Fibroblast of lung (primary cell): ENCODE measurements at regions not wholly inside any gene's neighbourhood (a gene's known extent, or its start where the extent isn't known, plus 50 kb on each side); places are given as distances from the start of the nearest gene placed in this dataset.
A peak's percentile ranks its signal among the peaks of the same experiment; 100 is the strongest.

ENCODE experiments used
- DNase-seq, 2 donors: peaks; one replicate each; pipeline versions ENCODE4 v3.0.0 to v3.0.0-alpha.2; 2010; ENCODE audit warnings: low read depth in 2 of 2
- H2AFZ ChIP-seq: 2 replicates; pipeline ENCODE4 v1.5.1; 2012; ENCODE audit warnings: low read length, control low read depth, inconsistent platforms
- H3K27ac ChIP-seq: 2 replicates; pipeline ENCODE4 v1.5.1; 2011; ENCODE audit warnings: low read length, control low read depth; ENCODE audit not compliant: insufficient read depth
- H3K27me3 ChIP-seq: 2 replicates; pipeline ENCODE4 v1.5.1; 2011; ENCODE audit warnings: mild to moderate bottlenecking, low read length; ENCODE audit not compliant: control insufficient read depth, insufficient read depth
- H3K36me3 ChIP-seq: 2 replicates; pipeline ENCODE4 v1.5.1; 2011; ENCODE audit warnings: low read length; ENCODE audit not compliant: control insufficient read depth, insufficient read depth
- H3K4me1 ChIP-seq: 2 replicates; pipeline ENCODE4 v1.5.1; 2011; ENCODE audit warnings: low read length; ENCODE audit not compliant: control insufficient read depth, insufficient read depth; ENCODE audit errors: extremely low read depth
- H3K4me2 ChIP-seq: 2 replicates; pipeline ENCODE4 v1.5.1; 2011; ENCODE audit warnings: low read length, control low read depth; ENCODE audit not compliant: insufficient read depth; ENCODE audit errors: extremely low read depth
- H3K4me3 ChIP-seq, 4 experiments: fragments of 200-600 bp in 1 of 4; sonication (generic) in 1 of 4; replicated peaks in 1 of 4; 2 replicates each; pipeline ENCODE4 v1.5.1; 2011 to 2016; ENCODE audit warnings: low read length in 4 of 4, low read depth in 3 of 4, mild to moderate bottlenecking in 3 of 4, control low read depth in 2 of 4, inconsistent platforms in 1 of 4, mixed read lengths in 1 of 4; ENCODE audit not compliant: insufficient read depth in 1 of 4; ENCODE audit errors: control extremely low read depth in 1 of 4
- H3K79me2 ChIP-seq: 2 replicates; pipeline ENCODE4 v1.5.1; 2012; ENCODE audit warnings: mild to moderate bottlenecking, low read length, inconsistent platforms; ENCODE audit not compliant: control insufficient read depth, insufficient read depth
- H3K9ac ChIP-seq: 2 replicates; pipeline ENCODE4 v1.5.1; 2011; ENCODE audit warnings: mild to moderate bottlenecking, low read length, control low read depth; ENCODE audit not compliant: insufficient read depth
- H3K9me3 ChIP-seq: 2 replicates; pipeline ENCODE4 v1.5.1; 2012; ENCODE audit warnings: low read depth, low read length; ENCODE audit not compliant: control insufficient read depth, insufficient read depth
- H4K20me1 ChIP-seq: 2 replicates; pipeline ENCODE4 v1.5.1; 2011; ENCODE audit warnings: low read length; ENCODE audit not compliant: control insufficient read depth, insufficient read depth; ENCODE audit errors: extremely low read depth
- CTCF ChIP-seq, 2 donors: IDR thresholded peaks in 1 of 2; conservative IDR thresholded peaks in 1 of 2; 1 replicate in 1 of 2; 2 replicates in 1 of 2; pipeline ENCODE4 v1.5.1; 2011 to 2012; ENCODE audit warnings: low read length in 2 of 2, control low read depth in 1 of 2, inconsistent platforms in 1 of 2, low read depth in 1 of 2, mild to moderate bottlenecking in 1 of 2
- EZH2 ChIP-seq: IDR thresholded peaks from 2 replicates; pipeline ENCODE4 v1.5.1; 2012; ENCODE audit warnings: low read length, control low read depth, mild to moderate bottlenecking; ENCODE audit errors: missing control alignments

- H3K27ac ChIP-seq: no peak overlapping the region
- no peaks in the 10 kb centered on the region for H3K36me3 ChIP-seq
- no peak overlapping the region for H3K4me3 ChIP-seq
- H3K9me3 ChIP-seq: no peaks in the 10 kb centered on the region
- no peak overlapping the region for H3K9ac ChIP-seq
- TF ChIP-seq EZH2: no peak
- TF ChIP-seq CTCF (conservative IDR thresholded peaks at IDR 0.05 in 1 of 2, IDR thresholded peaks at IDR 0.05 in 1 of 2; ENCODE audit: low read depth in 1 of 2, low read length in 2 of 2): no peak
- H3K4me1 ChIP-seq: no peaks in the 10 kb centered on the region
- H2AFZ ChIP-seq: no peak overlapping the region
- H3K27me3 ChIP-seq: no peaks in the 10 kb centered on the region
- H3K4me2 ChIP-seq: no peak overlapping the region
- DNase-seq: no peak
- no peaks in the 10 kb centered on the region for H4K20me1 ChIP-seq
- no peaks in the 10 kb centered on the region for H3K79me2 ChIP-seq
Observed at GRCh38 chr4:132312521-132312920, 836.6 kb upstream of the PCDH10 start.

DNA sequence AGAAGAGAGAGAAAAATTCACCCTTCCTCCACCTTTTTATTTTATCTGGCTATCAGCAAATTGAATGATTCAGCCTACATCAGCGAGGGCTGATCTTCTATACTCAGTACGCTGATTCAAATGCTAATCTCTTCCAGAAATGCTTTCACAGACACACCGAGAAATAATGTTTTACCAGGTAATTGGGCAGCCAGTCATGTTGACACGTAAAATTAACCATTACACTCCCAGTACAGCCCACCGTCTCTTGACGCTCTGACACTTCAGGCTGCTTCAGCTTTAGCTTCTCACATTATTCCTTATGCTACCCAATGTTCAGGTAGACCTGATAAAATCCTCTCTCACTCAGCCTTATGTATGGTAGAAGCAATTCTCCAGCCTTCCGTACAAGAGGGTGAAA is 835.2 kb upstream of the PCDH10 start:
- no peaks in the 10 kb centered on the region for H4K20me1 ChIP-seq
- no peaks in the 10 kb centered on the region for H3K9me3 ChIP-seq
- no peaks in the 10 kb centered on the region for H3K79me2 ChIP-seq
- no peak for DNase-seq
- H3K36me3 ChIP-seq: no peaks in the 10 kb centered on the region
- no peak overlapping the region for H3K9ac ChIP-seq
- no peak overlapping the region for H3K4me2 ChIP-seq
- TF ChIP-seq EZH2 (no peak), CTCF (conservative IDR thresholded peaks at IDR 0.05 in 1 of 2, IDR thresholded peaks at IDR 0.05 in 1 of 2; ENCODE audit: low read depth in 1 of 2, low read length in 2 of 2) (no peak)
- no peak overlapping the region for H2AFZ ChIP-seq
- H3K27me3 ChIP-seq: no peaks in the 10 kb centered on the region
- H3K27ac ChIP-seq: no peak overlapping the region
- no peak overlapping the region for H3K4me3 ChIP-seq
- no peaks in the 10 kb centered on the region for H3K4me1 ChIP-seq

DNA sequence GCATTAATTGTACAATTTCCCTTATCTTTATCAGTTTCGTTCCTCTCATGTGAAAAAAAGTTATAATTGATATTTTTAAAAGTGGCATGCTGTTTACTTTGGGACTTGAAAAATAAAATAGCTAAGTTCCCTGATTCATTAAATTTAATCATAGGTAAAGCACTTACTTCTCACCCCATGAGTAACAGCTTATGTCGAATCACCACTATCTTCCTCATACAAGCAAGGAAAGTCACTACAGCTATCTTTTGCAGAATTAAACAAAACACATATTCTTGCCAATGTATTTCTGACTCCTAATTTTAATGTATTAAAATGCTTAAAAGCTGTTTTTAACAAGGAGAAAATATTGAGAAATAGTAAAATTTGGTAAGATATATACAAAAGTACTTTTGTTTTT is 832.4 kb upstream of the PCDH10 start:
- peak in 1 of 2 donors; percentile 3 for DNase-seq
- H3K27ac ChIP-seq: no peak overlapping the region
- H3K9ac ChIP-seq: no peak overlapping the region
- H3K79me2 ChIP-seq: no peaks in the 10 kb centered on the region
- no peak for TF ChIP-seq EZH2
- no peaks in the 10 kb centered on the region for H4K20me1 ChIP-seq
- H3K4me1 ChIP-seq: no peaks in the 10 kb centered on the region
- H3K4me2 ChIP-seq: no peak overlapping the region
- no peaks in the 10 kb centered on the region for H3K9me3 ChIP-seq
- no peaks in the 10 kb centered on the region for H3K27me3 ChIP-seq
- no peaks in the 10 kb centered on the region for H3K36me3 ChIP-seq
- H2AFZ ChIP-seq: no peak overlapping the region
- no peak overlapping the region for H3K4me3 ChIP-seq

- H4K20me1 ChIP-seq: no peaks in the 10 kb centered on the region
- H3K4me3 ChIP-seq: no peak overlapping the region
- H2AFZ ChIP-seq: no peak overlapping the region
- H3K27me3 ChIP-seq: no peaks in the 10 kb centered on the region
- no peak overlapping the region for H3K27ac ChIP-seq
- no peak overlapping the region for H3K4me2 ChIP-seq
- no peaks in the 10 kb centered on the region for H3K36me3 ChIP-seq
- TF ChIP-seq EZH2 (no peak), CTCF (conservative IDR thresholded peaks at IDR 0.05 in 1 of 2, IDR thresholded peaks at IDR 0.05 in 1 of 2; ENCODE audit: low read depth in 1 of 2, low read length in 2 of 2) (no peak)
- no peaks in the 10 kb centered on the region for H3K79me2 ChIP-seq
- no peaks in the 10 kb centered on the region for H3K9me3 ChIP-seq
- DNase-seq: no peak
- no peak overlapping the region for H3K9ac ChIP-seq
- no peaks in the 10 kb centered on the region for H3K4me1 ChIP-seq
Observed at GRCh38 chr4:132317923-132318322, 831.2 kb upstream of the PCDH10 start.
